ENCODE measurements at regions not wholly inside any gene's neighbourhood (a gene's known extent, or its start where the extent isn't known, plus 50 kb on each side); places are given as distances from the start of the nearest gene placed in this dataset.

- TF ChIP-seq POLR2AphosphoS5 (IDR thresholded peaks at IDR 0.05) (no peak), CTCF (IDR thresholded peaks at IDR 0.05) (no peak), POLR2A (IDR thresholded peaks at IDR 0.05) (no peak)
These were observed 67.7 kb upstream of the SRSF6 start for GRCh38 chr20:43389839-43390626.
